ENCODE measurements at regions not wholly inside any gene's neighbourhood (a gene's known extent, or its start where the extent isn't known, plus 50 kb on each side); places are given as distances from the start of the nearest gene placed in this dataset.

- ATAC-seq = no peak
- intact Hi-C loops (cut with micrococcal nuclease) = no loop called here
- DNase-seq = no peak
These were observed 413.3 kb upstream of the TRIB2 start for GRCh38 chr2:12303181-12304030.

DNA sequence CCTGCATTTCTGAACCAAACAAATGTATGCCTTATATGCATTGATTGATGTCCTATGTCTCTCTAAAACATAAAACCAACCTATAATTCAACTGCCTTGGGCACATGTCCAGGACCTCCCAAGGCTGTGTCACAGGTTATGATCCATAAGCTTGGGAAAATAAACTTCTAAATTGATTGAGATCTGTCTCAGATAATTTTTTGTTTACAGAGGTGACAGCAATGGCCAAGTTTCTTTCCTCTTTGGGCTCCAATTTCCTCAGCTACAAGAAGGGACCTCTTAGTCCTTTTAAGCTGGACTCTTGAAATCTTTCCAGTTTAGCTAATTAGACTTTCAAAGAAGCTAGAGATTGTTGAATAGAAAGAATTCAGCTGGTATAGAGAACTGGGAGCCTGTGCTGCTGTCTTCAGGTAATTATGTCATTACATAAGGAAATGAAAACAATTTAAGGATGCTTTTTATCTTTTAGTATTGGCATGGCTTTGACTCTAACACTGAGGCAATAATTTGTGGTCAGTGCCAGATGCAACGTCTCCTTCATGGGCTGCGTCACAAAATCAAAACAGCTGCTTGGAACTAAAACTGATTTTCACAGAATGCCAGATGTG, 412.1 kb upstream of the TRIB2 start:
- peak; percentile 52 for ATAC-seq
- no peak for DNase-seq
- intact Hi-C loops (cut with micrococcal nuclease) = no loop called here

- DNase-seq = no peak
- intact Hi-C loops (cut with micrococcal nuclease) = no loop called here
- no peak for ATAC-seq
These were observed 410.8 kb upstream of the TRIB2 start for GRCh38 chr2:12305931-12306330.

GRCh38 chr2:12310399-12310798, 406.3 kb upstream of the TRIB2 start:
- ATAC-seq (no peak), DNase-seq (no peak)
- intact Hi-C loops (cut with micrococcal nuclease) = no loop called here

GRCh38 chr2:12313445-12314126, 403.1 kb upstream of the TRIB2 start:
- no peak for DNase-seq
- intact Hi-C loops (cut with micrococcal nuclease) = no loop called here
- peak; percentile 11 for ATAC-seq

DNA sequence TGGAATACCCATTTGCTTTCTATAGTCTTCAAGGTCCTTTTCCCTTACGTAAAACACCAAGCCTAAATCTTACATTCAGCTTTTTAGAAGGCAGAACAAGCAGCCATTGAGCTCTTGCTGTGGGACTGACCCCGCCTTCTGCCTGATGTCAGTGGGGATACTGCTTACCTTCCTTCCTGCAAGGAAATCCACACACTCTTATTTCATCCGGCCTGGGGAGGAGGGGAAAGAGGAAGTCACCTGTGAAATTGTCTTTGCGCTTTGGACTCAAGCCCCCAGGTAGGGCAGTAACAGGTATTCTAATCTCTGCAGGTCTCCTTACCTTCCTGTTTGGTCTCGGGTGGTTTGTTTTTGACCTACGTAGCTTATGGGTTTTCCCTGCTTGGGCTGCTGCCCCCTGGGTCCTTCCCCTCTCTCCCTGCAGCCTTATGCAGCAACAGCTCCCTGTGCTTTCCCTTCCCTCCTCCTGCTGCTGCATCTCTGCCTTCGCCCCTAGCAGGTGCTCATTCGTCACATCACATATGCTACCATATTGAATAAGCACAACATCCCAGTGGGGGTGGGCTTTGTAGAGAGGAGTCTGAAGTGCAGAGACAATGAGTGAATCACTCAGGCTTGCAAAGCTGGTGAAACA, 402.5 kb upstream of the TRIB2 start:
- ATAC-seq (no peak), DNase-seq (no peak)
- intact Hi-C loops (cut with micrococcal nuclease) = no loop called here

DNA sequence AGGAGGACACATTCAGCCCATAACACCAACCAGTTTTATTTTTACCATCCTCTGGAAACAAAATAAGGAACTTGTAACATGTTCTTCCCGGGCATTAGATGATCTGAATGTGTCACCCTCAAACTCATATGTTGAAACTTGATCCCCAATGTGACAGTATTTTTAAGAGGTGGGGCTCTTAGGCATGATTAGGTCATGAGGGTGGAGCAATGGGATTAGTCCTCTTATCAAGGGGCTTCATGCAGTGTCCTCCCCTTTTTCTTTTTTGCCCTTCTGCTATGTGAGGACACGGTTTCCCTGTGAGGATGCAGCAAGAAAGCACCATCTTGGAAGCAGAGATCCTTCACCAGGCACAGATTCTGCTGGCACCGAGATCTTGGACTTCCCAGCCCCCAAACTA, 401.5 kb upstream of the TRIB2 start:
- intact Hi-C loops (cut with micrococcal nuclease) = no loop called here
- no peak for ATAC-seq

GRCh38 chr2:12316476-12316875, 400.3 kb upstream of the TRIB2 start:
- intact Hi-C loops (cut with micrococcal nuclease) = no loop called here
- DNase-seq (no peak), ATAC-seq (no peak)

More for the DNA sequence above, 401.5 kb upstream of the TRIB2 start:
- DNase-seq = no peak

GRCh38 chr2:12317286-12317685, 399.4 kb upstream of the TRIB2 start:
- intact Hi-C loops (cut with micrococcal nuclease) = no loop called here
- DNase-seq = no peak
- no peak for ATAC-seq

- intact Hi-C loops (cut with micrococcal nuclease) = no loop called here
- DNase-seq (no peak), ATAC-seq (no peak)
These were observed 398.8 kb upstream of the TRIB2 start for GRCh38 chr2:12317814-12318426.

GRCh38 chr2:12318427-12319057, 398.2 kb upstream of the TRIB2 start:
- intact Hi-C loops (cut with micrococcal nuclease) = no loop called here
- ATAC-seq = no peak
- DNase-seq = no peak

- intact Hi-C loops (cut with micrococcal nuclease) = no loop called here
- ATAC-seq (no peak), DNase-seq (no peak)
These were observed 396.6 kb upstream of the TRIB2 start for GRCh38 chr2:12320027-12320734.

GRCh38 chr2:12320991-12321641, 395.6 kb upstream of the TRIB2 start:
- peak; percentile 63 for DNase-seq
- intact Hi-C loops (cut with micrococcal nuclease) = no loop called here
- ATAC-seq = peak; percentile 89

GRCh38 chr2:12321886-12322285, 394.9 kb upstream of the TRIB2 start:
- no peak for DNase-seq
- ATAC-seq = no peak
- intact Hi-C loops (cut with micrococcal nuclease) = no loop called here

- ATAC-seq = no peak
- intact Hi-C loops (cut with micrococcal nuclease) = no loop called here
- DNase-seq = no peak
These were observed 390.9 kb upstream of the TRIB2 start for GRCh38 chr2:12325806-12326205.

DNA sequence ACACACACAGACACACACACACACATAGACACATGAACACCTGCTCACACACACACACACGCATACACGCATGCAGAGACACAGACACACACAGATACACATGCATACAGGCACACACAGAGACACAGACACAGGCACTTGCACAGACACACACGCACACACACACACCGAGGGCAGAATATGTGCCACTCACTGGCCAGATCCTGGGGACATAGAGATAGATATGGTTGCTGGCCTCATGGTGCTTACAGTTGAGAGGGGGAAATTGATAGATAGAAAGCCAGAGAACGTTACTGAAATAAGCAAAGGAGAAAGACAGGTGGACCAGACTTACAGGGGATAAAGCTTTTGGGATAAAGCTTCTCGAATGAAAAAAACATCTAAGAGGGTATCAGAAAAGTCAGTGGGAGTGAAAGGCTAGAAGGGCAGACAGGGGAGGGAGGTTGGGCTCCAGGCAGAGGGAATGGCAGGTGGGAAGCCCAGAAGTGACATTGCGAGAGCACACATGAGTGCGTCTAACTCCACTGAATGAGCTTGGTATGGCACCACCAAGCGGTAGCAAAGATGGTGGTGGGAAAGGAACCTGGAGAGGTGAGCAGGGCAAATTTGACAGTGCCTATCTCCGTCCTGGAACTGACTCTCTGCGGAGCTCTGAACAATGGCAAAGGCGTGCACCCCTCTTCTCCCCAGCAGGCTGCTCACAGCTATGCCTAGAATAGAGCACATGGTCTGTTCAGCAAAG, 390.1 kb upstream of the TRIB2 start:
- peak; percentile 73 for ATAC-seq
- intact Hi-C loops (cut with micrococcal nuclease) = no loop called here
- DNase-seq = no peak

GRCh38 chr2:12330916-12331315, 385.8 kb upstream of the TRIB2 start:
- ATAC-seq (no peak), DNase-seq (no peak)
- intact Hi-C loops (cut with micrococcal nuclease) = no loop called here

Data from left ventricle myocardium superior (tissue), 1 donor.